Mesenchymal stem cell (in vitro differentiated cells and primary cell): ENCODE measurements at regions not wholly inside any gene's neighbourhood (a gene's known extent, or its start where the extent isn't known, plus 50 kb on each side); places are given as distances from the start of the nearest gene placed in this dataset.

Experiments
- DNase-seq: peaks from one replicate; pipeline ENCODE4 v3.0.0-alpha.2; 2013
- H2AFZ ChIP-seq: one replicate; pipeline ENCODE4 v1.6.1; 2013; ENCODE audit warnings: low read depth, mild to moderate bottlenecking, control low read depth, inconsistent platforms, low read length, moderate library complexity
- H2AK5ac ChIP-seq: 2 replicates; pipeline ENCODE4 v1.6.1; 2013; ENCODE audit warnings: low read length, moderate library complexity, mild to moderate bottlenecking, inconsistent platforms; ENCODE audit not compliant: severe bottlenecking
- H2BK120ac ChIP-seq: one replicate; pipeline ENCODE4 v1.6.1; 2013; ENCODE audit warnings: low read depth, mild to moderate bottlenecking, inconsistent platforms, low read length, moderate library complexity
- H2BK12ac ChIP-seq, 2 experiments: one replicate each; pipeline ENCODE4 v1.6.1; 2013; ENCODE audit warnings: inconsistent platforms in 2 of 2, low read length in 2 of 2, mild to moderate bottlenecking in 2 of 2, moderate library complexity in 2 of 2, control low read depth in 1 of 2
- H2BK15ac ChIP-seq: one replicate; pipeline ENCODE4 v1.6.1; 2013; ENCODE audit warnings: mild to moderate bottlenecking, low read depth, inconsistent platforms; ENCODE audit not compliant: poor library complexity, severe bottlenecking
- H2BK5ac ChIP-seq: 2 replicates; pipeline ENCODE4 v1.6.1; 2013; ENCODE audit warnings: low read depth, mild to moderate bottlenecking, low read length, control low read depth, inconsistent platforms; ENCODE audit not compliant: poor library complexity, severe bottlenecking
- H3K14ac ChIP-seq, 2 experiments: one replicate each; pipeline ENCODE4 v1.6.1; 2013; ENCODE audit warnings: inconsistent platforms in 2 of 2, low read length in 2 of 2, control low read depth in 1 of 2, mild to moderate bottlenecking in 1 of 2, moderate library complexity in 1 of 2
- H3K18ac ChIP-seq, 2 experiments: one replicate each; pipeline ENCODE4 v1.6.1; 2013; ENCODE audit warnings: inconsistent platforms in 2 of 2, low read length in 2 of 2, control low read depth in 1 of 2, low read depth in 1 of 2, mild to moderate bottlenecking in 1 of 2
- H3K23ac ChIP-seq, 2 experiments: one replicate each; pipeline ENCODE4 v1.6.1; 2013; ENCODE audit warnings: inconsistent platforms in 2 of 2, low read length in 2 of 2, mild to moderate bottlenecking in 2 of 2, moderate library complexity in 2 of 2, control low read depth in 1 of 2
- H3K27ac ChIP-seq: 2 replicates; pipeline ENCODE4 v1.5.1; 2013; ENCODE audit warnings: mild to moderate bottlenecking, moderate library complexity, low read length, control low read depth, inconsistent platforms; ENCODE audit not compliant: poor library complexity, severe bottlenecking
- H3K27me3 ChIP-seq, 2 experiments: 2 replicates each; pipeline versions ENCODE4 v1.6.1 to v1.7.0; 2013; ENCODE audit warnings: low read length in 2 of 2, mild to moderate bottlenecking in 2 of 2, moderate library complexity in 2 of 2, control low read depth in 1 of 2, inconsistent platforms in 1 of 2; ENCODE audit not compliant: control insufficient read depth in 1 of 2, insufficient read depth in 1 of 2
- H3K36me3 ChIP-seq, 2 experiments: 2 replicates each; pipeline versions ENCODE4 v1.6.1 to v1.7.0; 2013; ENCODE audit warnings: low read length in 2 of 2, control low read depth in 1 of 2, inconsistent platforms in 1 of 2, low read depth in 1 of 2, mild to moderate bottlenecking in 1 of 2; ENCODE audit not compliant: insufficient read depth in 2 of 2, control insufficient read depth in 1 of 2
- H3K4ac ChIP-seq, 2 experiments: one replicate each; pipeline ENCODE4 v1.6.1; 2013; ENCODE audit warnings: inconsistent platforms in 2 of 2, low read length in 2 of 2, mild to moderate bottlenecking in 2 of 2, moderate library complexity in 2 of 2, control low read depth in 1 of 2, low read depth in 1 of 2
- H3K4me1 ChIP-seq: 2 replicates; pipeline ENCODE4 v1.6.1; 2013; ENCODE audit warnings: low read depth, low read length, control low read depth; ENCODE audit not compliant: control insufficient read depth, insufficient read depth
- H3K4me2 ChIP-seq: 2 replicates; pipeline ENCODE4 v1.6.1; 2013; ENCODE audit warnings: low read length, mild to moderate bottlenecking, inconsistent platforms; ENCODE audit not compliant: poor library complexity, severe bottlenecking
- H3K4me3 ChIP-seq, 2 experiments: 2 replicates each; pipeline versions ENCODE4 v1.5.1 to v1.7.0; 2013; ENCODE audit warnings: low read length in 2 of 2, mild to moderate bottlenecking in 2 of 2, control low read depth in 1 of 2, low read depth in 1 of 2; ENCODE audit not compliant: insufficient read depth in 1 of 2
- H3K79me1 ChIP-seq: replicated peaks from 2 replicates; pipeline ENCODE4 v1.6.1; 2013; ENCODE audit warnings: mild to moderate bottlenecking, control low read depth, low read length, inconsistent platforms; ENCODE audit not compliant: poor library complexity, severe bottlenecking
- H3K9ac ChIP-seq: 2 replicates; pipeline ENCODE4 v1.7.0; 2013; ENCODE audit warnings: mild to moderate bottlenecking, low read length, moderate library complexity
- H3K9me3 ChIP-seq: 2 replicates; pipeline ENCODE4 v1.7.0; 2013; ENCODE audit warnings: mild to moderate bottlenecking, low read length; ENCODE audit not compliant: control insufficient read depth
- H4K8ac ChIP-seq: one replicate; pipeline ENCODE4 v1.6.1; 2013; ENCODE audit warnings: inconsistent platforms, mild to moderate bottlenecking, low read length, moderate library complexity
- H4K91ac ChIP-seq: one replicate; pipeline ENCODE4 v1.6.1; 2013; ENCODE audit warnings: mild to moderate bottlenecking, low read length, inconsistent platforms
- WGBS: methylation state at CpG from one replicate; pipeline ENCODE4 v1.1.7; 2013; ENCODE audit warnings: mixed read lengths; 5-methylcytosine and 5-hydroxymethylcytosine counted together

- H2BK12ac ChIP-seq = no peak overlapping the region
- H4K91ac ChIP-seq = no peak overlapping the region
Observed at GRCh38 chr3:127066635-127067034, 83.7 kb downstream of the PLXNA1 start.

GRCh38 chr3:127067116-127067910, 84.4 kb downstream of the PLXNA1 start:
- 84% methylated on average over 10 of the region's 10 CpGs for WGBS
- peak overlapping the region in 1 of 2 experiments; percentile 6 for H3K14ac ChIP-seq

More at GRCh38 chr3:127066635-127067034, 83.7 kb downstream of the PLXNA1 start:
- Histone ChIP-seq H3K27ac (no peak overlapping the region), H3K9me3 (no peaks in the 10 kb centered on the region), H3K4me3 (no peak overlapping the region), H2AK5ac (no peak overlapping the region), H4K8ac (no peak overlapping the region), H2BK15ac (no peak overlapping the region), H3K36me3 (no peaks in the 10 kb centered on the region), H3K4me1 (no peaks in the 10 kb centered on the region), H3K79me1 (no peaks in the 10 kb centered on the region), H2AFZ (no peak overlapping the region), H3K23ac (no peak overlapping the region), H3K18ac (no peak overlapping the region), H3K14ac (no peak overlapping the region), H3K9ac (no peak overlapping the region), H3K4ac (no peak overlapping the region), H2BK120ac (no peak overlapping the region), H2BK5ac (no peak overlapping the region), H3K4me2 (no peak overlapping the region), H3K27me3 (peaks cover 28 to 31% of the 10 kb centered on the region in 2 experiments)
- DNase-seq = no peak

GRCh38 chr3:127068111-127068810, 85.3 kb downstream of the PLXNA1 start:
- WGBS = 75% methylated on average over 13 of the region's 15 CpGs
- H2BK5ac ChIP-seq = no peak overlapping the region
- no peak overlapping the region for H2AFZ ChIP-seq

More at GRCh38 chr3:127067116-127067910, 84.4 kb downstream of the PLXNA1 start:
- H4K91ac ChIP-seq = no peak overlapping the region
- no peaks in the 10 kb centered on the region for H3K4me1 ChIP-seq
- no peak overlapping the region for H2BK15ac ChIP-seq
- no peak overlapping the region for H2AFZ ChIP-seq
- H3K23ac ChIP-seq = no peak overlapping the region
- no peak overlapping the region for H3K9ac ChIP-seq
- DNase-seq = no peak
- H3K18ac ChIP-seq = no peak overlapping the region
- no peak overlapping the region for H3K4me3 ChIP-seq
- no peak overlapping the region for H3K4ac ChIP-seq
- H4K8ac ChIP-seq = no peak overlapping the region
- no peak overlapping the region for H2BK12ac ChIP-seq
- H2BK5ac ChIP-seq = no peak overlapping the region
- H2BK120ac ChIP-seq = no peak overlapping the region
- H3K36me3 ChIP-seq = no peaks in the 10 kb centered on the region
- no peaks in the 10 kb centered on the region for H3K79me1 ChIP-seq
- H2AK5ac ChIP-seq = no peak overlapping the region
- H3K9me3 ChIP-seq = no peaks in the 10 kb centered on the region
- H3K27ac ChIP-seq = no peak overlapping the region
- peaks cover 31 to 38% of the 10 kb centered on the region in 2 experiments for H3K27me3 ChIP-seq
- H3K4me2 ChIP-seq = no peak overlapping the region

GRCh38 chr3:127068871-127069270, 86.0 kb downstream of the PLXNA1 start:
- H3K79me1 ChIP-seq = no peaks in the 10 kb centered on the region
- H2AFZ ChIP-seq = no peak overlapping the region
- no peak overlapping the region for H3K18ac ChIP-seq
- WGBS = 76% methylated on average over 9 of the region's 9 CpGs
- H3K27me3 ChIP-seq = peaks cover 34 to 46% of the 10 kb centered on the region in 2 experiments
- no peak overlapping the region for H3K14ac ChIP-seq
- H3K36me3 ChIP-seq = no peaks in the 10 kb centered on the region
- H2AK5ac ChIP-seq = no peak overlapping the region
- H3K23ac ChIP-seq = no peak overlapping the region
- H3K9me3 ChIP-seq = no peaks in the 10 kb centered on the region
- no peak overlapping the region for H2BK5ac ChIP-seq
- H3K4me2 ChIP-seq = no peak overlapping the region
- H2BK120ac ChIP-seq = no peak overlapping the region
- H4K8ac ChIP-seq = no peak overlapping the region
- no peak overlapping the region for H2BK15ac ChIP-seq
- no peak overlapping the region for H3K9ac ChIP-seq
- H4K91ac ChIP-seq = no peak overlapping the region
- no peak for DNase-seq
- no peak overlapping the region for H3K27ac ChIP-seq
- H2BK12ac ChIP-seq = no peak overlapping the region
- no peak overlapping the region for H3K4ac ChIP-seq
- H3K4me1 ChIP-seq = no peaks in the 10 kb centered on the region
- no peak overlapping the region for H3K4me3 ChIP-seq

More at GRCh38 chr3:127068111-127068810, 85.3 kb downstream of the PLXNA1 start:
- no peaks in the 10 kb centered on the region for H3K36me3 ChIP-seq
- no peak overlapping the region for H3K27ac ChIP-seq
- no peak overlapping the region for H2AK5ac ChIP-seq
- H3K18ac ChIP-seq = no peak overlapping the region
- no peak overlapping the region for H3K23ac ChIP-seq
- H3K4me2 ChIP-seq = no peak overlapping the region
- no peak overlapping the region for H3K4ac ChIP-seq
- no peak overlapping the region for H2BK15ac ChIP-seq
- H2BK12ac ChIP-seq = no peak overlapping the region
- DNase-seq = no peak
- peaks cover 34 to 44% of the 10 kb centered on the region in 2 experiments for H3K27me3 ChIP-seq
- H3K14ac ChIP-seq = no peak overlapping the region
- no peaks in the 10 kb centered on the region for H3K9me3 ChIP-seq
- H3K4me3 ChIP-seq = no peak overlapping the region
- H3K4me1 ChIP-seq = no peaks in the 10 kb centered on the region
- H3K79me1 ChIP-seq = no peaks in the 10 kb centered on the region
- H4K91ac ChIP-seq = no peak overlapping the region
- H4K8ac ChIP-seq = no peak overlapping the region
- no peak overlapping the region for H3K9ac ChIP-seq
- no peak overlapping the region for H2BK120ac ChIP-seq
